ENCODE measurements at regions not wholly inside any gene's neighbourhood (a gene's known extent, or its start where the extent isn't known, plus 50 kb on each side); places are given as distances from the start of the nearest gene placed in this dataset.
"Not testable (repeated sequence)": the region's sequence is repeated elsewhere in the genome, so short reads cannot be mapped to it uniquely, and the experiment has no call there.

GRCh38 chr5:39544941-39545340, 120.2 kb upstream of the DAB2 start:
- H3K9ac ChIP-seq (ENCODE audit: low read length), result no peak overlapping the region
- H3K36me3 ChIP-seq (ENCODE audit: control insufficient read depth, low read depth, low read length), result no peaks in the 10 kb centered on the region
- H3K4me3 ChIP-seq (ENCODE audit: low read length), result no peak overlapping the region
- no peaks in the 10 kb centered on the region for H3K9me3 ChIP-seq (ENCODE audit: control insufficient read depth, low read depth, low read length)
- H3K4me1 ChIP-seq (ENCODE audit: control insufficient read depth, low read depth, low read length), result no peaks in the 10 kb centered on the region
- no peak overlapping the region for H3K27ac ChIP-seq (ENCODE audit: low read length)
- H3K27me3 ChIP-seq (ENCODE audit: control insufficient read depth, insufficient read depth, low read length), result no peaks in the 10 kb centered on the region

GRCh38 chr5:39543335-39543734, 118.6 kb upstream of the DAB2 start:
- Histone ChIP-seq H3K36me3 (ENCODE audit: control insufficient read depth, low read depth, low read length) (no peaks in the 10 kb centered on the region), H3K9me3 (ENCODE audit: control insufficient read depth, low read depth, low read length) (no peaks in the 10 kb centered on the region), H3K27me3 (ENCODE audit: control insufficient read depth, insufficient read depth, low read length) (no peaks in the 10 kb centered on the region), H3K27ac (ENCODE audit: low read length) (no peak overlapping the region), H3K4me3 (ENCODE audit: low read length) (no peak overlapping the region), H3K9ac (ENCODE audit: low read length) (no peak overlapping the region), H3K4me1 (ENCODE audit: control insufficient read depth, low read depth, low read length) (no peaks in the 10 kb centered on the region)

- no peaks in the 10 kb centered on the region for H3K9me3 ChIP-seq (ENCODE audit: control insufficient read depth, low read depth, low read length)
- no peak overlapping the region for H3K27ac ChIP-seq (ENCODE audit: low read length)
- H3K9ac ChIP-seq (ENCODE audit: low read length), result no peak overlapping the region
- no peaks in the 10 kb centered on the region for H3K4me1 ChIP-seq (ENCODE audit: control insufficient read depth, low read depth, low read length)
- no peaks in the 10 kb centered on the region for H3K27me3 ChIP-seq (ENCODE audit: control insufficient read depth, insufficient read depth, low read length)
- H3K36me3 ChIP-seq (ENCODE audit: control insufficient read depth, low read depth, low read length), result no peaks in the 10 kb centered on the region
- no peak overlapping the region for H3K4me3 ChIP-seq (ENCODE audit: low read length)
Observed at GRCh38 chr5:39542511-39543285, 117.9 kb upstream of the DAB2 start.

- H3K9ac ChIP-seq (ENCODE audit: low read length), result no peak overlapping the region
- no peaks in the 10 kb centered on the region for H3K36me3 ChIP-seq (ENCODE audit: control insufficient read depth, low read depth, low read length)
- no peak overlapping the region for H3K27ac ChIP-seq (ENCODE audit: low read length)
- H3K27me3 ChIP-seq (ENCODE audit: control insufficient read depth, insufficient read depth, low read length), result no peaks in the 10 kb centered on the region
- no peaks in the 10 kb centered on the region for H3K4me1 ChIP-seq (ENCODE audit: control insufficient read depth, low read depth, low read length)
- no peaks in the 10 kb centered on the region for H3K9me3 ChIP-seq (ENCODE audit: control insufficient read depth, low read depth, low read length)
- no peak overlapping the region for H3K4me3 ChIP-seq (ENCODE audit: low read length)
Observed at GRCh38 chr5:39541920-39542319, 117.1 kb upstream of the DAB2 start.

GRCh38 chr5:39539470-39539869, 114.7 kb upstream of the DAB2 start:
- no peaks in the 10 kb centered on the region for H3K4me1 ChIP-seq (ENCODE audit: control insufficient read depth, low read depth, low read length)

GRCh38 chr5:39534690-39535089, 109.9 kb upstream of the DAB2 start:
- Histone ChIP-seq H3K27ac (ENCODE audit: low read length) (no peak overlapping the region), H3K4me3 (ENCODE audit: low read length) (no peak overlapping the region), H3K36me3 (ENCODE audit: control insufficient read depth, low read depth, low read length) (no peaks in the 10 kb centered on the region), H3K27me3 (ENCODE audit: control insufficient read depth, insufficient read depth, low read length) (no peaks in the 10 kb centered on the region), H3K4me1 (ENCODE audit: control insufficient read depth, low read depth, low read length) (peaks cover 6% of the 10 kb centered on the region), H3K9ac (ENCODE audit: low read length) (no peak overlapping the region), H3K9me3 (ENCODE audit: control insufficient read depth, low read depth, low read length) (no peaks in the 10 kb centered on the region)

More at GRCh38 chr5:39539470-39539869, 114.7 kb upstream of the DAB2 start:
- H3K4me3 ChIP-seq (ENCODE audit: low read length), result no peak overlapping the region
- no peaks in the 10 kb centered on the region for H3K27me3 ChIP-seq (ENCODE audit: control insufficient read depth, insufficient read depth, low read length)
- no peak overlapping the region for H3K9ac ChIP-seq (ENCODE audit: low read length)
- no peaks in the 10 kb centered on the region for H3K36me3 ChIP-seq (ENCODE audit: control insufficient read depth, low read depth, low read length)
- no peaks in the 10 kb centered on the region for H3K9me3 ChIP-seq (ENCODE audit: control insufficient read depth, low read depth, low read length)
- no peak overlapping the region for H3K27ac ChIP-seq (ENCODE audit: low read length)

- Histone ChIP-seq H3K9ac (ENCODE audit: low read length) (no peak overlapping the region), H3K9me3 (ENCODE audit: control insufficient read depth, low read depth, low read length) (no peaks in the 10 kb centered on the region), H3K36me3 (ENCODE audit: control insufficient read depth, low read depth, low read length) (no peaks in the 10 kb centered on the region), H3K4me1 (ENCODE audit: control insufficient read depth, low read depth, low read length) (peaks cover 6% of the 10 kb centered on the region), H3K4me3 (ENCODE audit: low read length) (no peak overlapping the region), H3K27me3 (ENCODE audit: control insufficient read depth, insufficient read depth, low read length) (no peaks in the 10 kb centered on the region), H3K27ac (ENCODE audit: low read length) (no peak overlapping the region)
Observed at GRCh38 chr5:39533749-39534148, 109.0 kb upstream of the DAB2 start.

GRCh38 chr5:39532511-39532910, 107.7 kb upstream of the DAB2 start:
- Histone ChIP-seq H3K9ac (ENCODE audit: low read length) (no peak overlapping the region), H3K9me3 (ENCODE audit: control insufficient read depth, low read depth, low read length) (no peaks in the 10 kb centered on the region), H3K27ac (ENCODE audit: low read length) (no peak overlapping the region), H3K27me3 (ENCODE audit: control insufficient read depth, insufficient read depth, low read length) (no peaks in the 10 kb centered on the region), H3K4me3 (ENCODE audit: low read length) (no peak overlapping the region), H3K36me3 (ENCODE audit: control insufficient read depth, low read depth, low read length) (no peaks in the 10 kb centered on the region), H3K4me1 (ENCODE audit: control insufficient read depth, low read depth, low read length) (peaks cover 6% of the 10 kb centered on the region)

- no peak overlapping the region for H3K27ac ChIP-seq (ENCODE audit: low read length)
- no peak overlapping the region for H3K4me3 ChIP-seq (ENCODE audit: low read length)
- H3K27me3 ChIP-seq (ENCODE audit: control insufficient read depth, insufficient read depth, low read length), result no peaks in the 10 kb centered on the region
- no peaks in the 10 kb centered on the region for H3K36me3 ChIP-seq (ENCODE audit: control insufficient read depth, low read depth, low read length)
- no peaks in the 10 kb centered on the region for H3K9me3 ChIP-seq (ENCODE audit: control insufficient read depth, low read depth, low read length)
- H3K9ac ChIP-seq (ENCODE audit: low read length), result no peak overlapping the region
- peaks cover 10% of the 10 kb centered on the region for H3K4me1 ChIP-seq (ENCODE audit: control insufficient read depth, low read depth, low read length)
Observed at GRCh38 chr5:39531306-39531705, 106.5 kb upstream of the DAB2 start.

GRCh38 chr5:39526914-39527477, 102.2 kb upstream of the DAB2 start:
- H3K9ac ChIP-seq (ENCODE audit: low read length), result no peak overlapping the region
- H3K36me3 ChIP-seq (ENCODE audit: control insufficient read depth, low read depth, low read length), result no peaks in the 10 kb centered on the region
- H3K4me3 ChIP-seq (ENCODE audit: low read length), result no peak overlapping the region
- H3K27me3 ChIP-seq (ENCODE audit: control insufficient read depth, insufficient read depth, low read length), result no peaks in the 10 kb centered on the region
- no peaks in the 10 kb centered on the region for H3K9me3 ChIP-seq (ENCODE audit: control insufficient read depth, low read depth, low read length)
- H3K27ac ChIP-seq (ENCODE audit: low read length), result no peak overlapping the region
- H3K4me1 ChIP-seq (ENCODE audit: control insufficient read depth, low read depth, low read length), result peaks cover 4% of the 10 kb centered on the region

GRCh38 chr5:39525781-39526180, 101.0 kb upstream of the DAB2 start:
- H3K4me3 ChIP-seq (ENCODE audit: low read length); H3K9me3 ChIP-seq (ENCODE audit: control insufficient read depth, low read depth, low read length); H3K36me3 ChIP-seq (ENCODE audit: control insufficient read depth, low read depth, low read length); H3K27ac ChIP-seq (ENCODE audit: low read length); H3K9ac ChIP-seq (ENCODE audit: low read length); H3K27me3 ChIP-seq (ENCODE audit: control insufficient read depth, insufficient read depth, low read length); H3K4me1 ChIP-seq (ENCODE audit: control insufficient read depth, low read depth, low read length): not testable (repeated sequence)

GRCh38 chr5:39525271-39525670, 100.5 kb upstream of the DAB2 start:
- no peak overlapping the region for H3K9ac ChIP-seq (ENCODE audit: low read length)
- no peaks in the 10 kb centered on the region for H3K27me3 ChIP-seq (ENCODE audit: control insufficient read depth, insufficient read depth, low read length)
- no peaks in the 10 kb centered on the region for H3K36me3 ChIP-seq (ENCODE audit: control insufficient read depth, low read depth, low read length)
- H3K9me3 ChIP-seq (ENCODE audit: control insufficient read depth, low read depth, low read length), result no peaks in the 10 kb centered on the region
- no peak overlapping the region for H3K4me3 ChIP-seq (ENCODE audit: low read length)
- peaks cover 4% of the 10 kb centered on the region for H3K4me1 ChIP-seq (ENCODE audit: control insufficient read depth, low read depth, low read length)
- H3K27ac ChIP-seq (ENCODE audit: low read length), result no peak overlapping the region

All from iPS-18a (cell line).